Fibroblast of lung (primary cell): ENCODE measurements at regions not wholly inside any gene's neighbourhood (a gene's known extent, or its start where the extent isn't known, plus 50 kb on each side); places are given as distances from the start of the nearest gene placed in this dataset.

Source experiments
- DNase-seq, 2 donors: peaks; one replicate each; pipeline versions ENCODE4 v3.0.0 to v3.0.0-alpha.2; 2010; ENCODE audit warnings: low read depth in 2 of 2
- H2AFZ ChIP-seq: 2 replicates; pipeline ENCODE4 v1.5.1; 2012; ENCODE audit warnings: low read length, control low read depth, inconsistent platforms
- H3K27ac ChIP-seq: 2 replicates; pipeline ENCODE4 v1.5.1; 2011; ENCODE audit warnings: low read length, control low read depth; ENCODE audit not compliant: insufficient read depth
- H3K27me3 ChIP-seq: 2 replicates; pipeline ENCODE4 v1.5.1; 2011; ENCODE audit warnings: mild to moderate bottlenecking, low read length; ENCODE audit not compliant: control insufficient read depth, insufficient read depth
- H3K36me3 ChIP-seq: 2 replicates; pipeline ENCODE4 v1.5.1; 2011; ENCODE audit warnings: low read length; ENCODE audit not compliant: control insufficient read depth, insufficient read depth
- H3K4me1 ChIP-seq: 2 replicates; pipeline ENCODE4 v1.5.1; 2011; ENCODE audit warnings: low read length; ENCODE audit not compliant: control insufficient read depth, insufficient read depth; ENCODE audit errors: extremely low read depth
- H3K4me2 ChIP-seq: 2 replicates; pipeline ENCODE4 v1.5.1; 2011; ENCODE audit warnings: low read length, control low read depth; ENCODE audit not compliant: insufficient read depth; ENCODE audit errors: extremely low read depth
- H3K4me3 ChIP-seq, 4 experiments: fragments of 200-600 bp in 1 of 4; sonication (generic) in 1 of 4; replicated peaks in 1 of 4; 2 replicates each; pipeline ENCODE4 v1.5.1; 2011 to 2016; ENCODE audit warnings: low read length in 4 of 4, low read depth in 3 of 4, mild to moderate bottlenecking in 3 of 4, control low read depth in 2 of 4, inconsistent platforms in 1 of 4, mixed read lengths in 1 of 4; ENCODE audit not compliant: insufficient read depth in 1 of 4; ENCODE audit errors: control extremely low read depth in 1 of 4
- H3K79me2 ChIP-seq: 2 replicates; pipeline ENCODE4 v1.5.1; 2012; ENCODE audit warnings: mild to moderate bottlenecking, low read length, inconsistent platforms; ENCODE audit not compliant: control insufficient read depth, insufficient read depth
- H3K9ac ChIP-seq: 2 replicates; pipeline ENCODE4 v1.5.1; 2011; ENCODE audit warnings: mild to moderate bottlenecking, low read length, control low read depth; ENCODE audit not compliant: insufficient read depth
- H3K9me3 ChIP-seq: 2 replicates; pipeline ENCODE4 v1.5.1; 2012; ENCODE audit warnings: low read depth, low read length; ENCODE audit not compliant: control insufficient read depth, insufficient read depth
- H4K20me1 ChIP-seq: 2 replicates; pipeline ENCODE4 v1.5.1; 2011; ENCODE audit warnings: low read length; ENCODE audit not compliant: control insufficient read depth, insufficient read depth; ENCODE audit errors: extremely low read depth
- EZH2 ChIP-seq: IDR thresholded peaks from 2 replicates; pipeline ENCODE4 v1.5.1; 2012; ENCODE audit warnings: low read length, control low read depth, mild to moderate bottlenecking; ENCODE audit errors: missing control alignments
- TF ChIP-seq, protein P1 (sequence below), 2 donors: IDR thresholded peaks in 1 of 2; conservative IDR thresholded peaks in 1 of 2; 1 replicate in 1 of 2; 2 replicates in 1 of 2; pipeline ENCODE4 v1.5.1; 2011 to 2012; ENCODE audit warnings: low read length in 2 of 2, control low read depth in 1 of 2, inconsistent platforms in 1 of 2, low read depth in 1 of 2, mild to moderate bottlenecking in 1 of 2

DNA sequence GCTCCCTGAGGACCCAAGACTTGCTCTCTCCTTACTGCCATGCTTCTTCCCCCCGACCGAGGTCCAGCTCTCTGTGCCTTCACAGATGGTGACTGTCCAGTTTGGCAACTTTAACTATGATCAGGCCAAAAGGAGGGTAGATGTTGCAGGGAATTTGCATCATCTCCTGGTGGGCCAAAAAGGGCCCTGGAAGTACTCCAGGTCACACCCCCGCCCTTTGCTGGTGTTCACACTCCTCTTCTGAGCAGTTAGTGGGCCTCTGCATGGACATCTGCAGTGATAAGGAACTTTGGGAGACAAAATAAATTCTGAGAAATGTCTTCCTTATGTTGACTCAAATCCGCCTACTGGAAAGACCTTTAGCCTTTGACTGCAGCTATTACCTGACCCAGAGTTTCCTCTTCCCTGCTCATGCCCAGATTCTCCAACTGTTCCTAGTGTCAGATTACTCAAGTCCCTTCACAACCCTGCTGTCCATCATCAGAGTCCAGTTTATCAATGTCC, 234.4 kb downstream of the LOXHD1 start:
- no peak overlapping the region for H3K9ac ChIP-seq
- H3K36me3 ChIP-seq: no peaks in the 10 kb centered on the region
- no peaks in the 10 kb centered on the region for H3K4me1 ChIP-seq
- no peak overlapping the region for H3K4me2 ChIP-seq
- H3K4me3 ChIP-seq: no peak overlapping the region
- H4K20me1 ChIP-seq: no peaks in the 10 kb centered on the region
- TF ChIP-seq, protein P1, sequence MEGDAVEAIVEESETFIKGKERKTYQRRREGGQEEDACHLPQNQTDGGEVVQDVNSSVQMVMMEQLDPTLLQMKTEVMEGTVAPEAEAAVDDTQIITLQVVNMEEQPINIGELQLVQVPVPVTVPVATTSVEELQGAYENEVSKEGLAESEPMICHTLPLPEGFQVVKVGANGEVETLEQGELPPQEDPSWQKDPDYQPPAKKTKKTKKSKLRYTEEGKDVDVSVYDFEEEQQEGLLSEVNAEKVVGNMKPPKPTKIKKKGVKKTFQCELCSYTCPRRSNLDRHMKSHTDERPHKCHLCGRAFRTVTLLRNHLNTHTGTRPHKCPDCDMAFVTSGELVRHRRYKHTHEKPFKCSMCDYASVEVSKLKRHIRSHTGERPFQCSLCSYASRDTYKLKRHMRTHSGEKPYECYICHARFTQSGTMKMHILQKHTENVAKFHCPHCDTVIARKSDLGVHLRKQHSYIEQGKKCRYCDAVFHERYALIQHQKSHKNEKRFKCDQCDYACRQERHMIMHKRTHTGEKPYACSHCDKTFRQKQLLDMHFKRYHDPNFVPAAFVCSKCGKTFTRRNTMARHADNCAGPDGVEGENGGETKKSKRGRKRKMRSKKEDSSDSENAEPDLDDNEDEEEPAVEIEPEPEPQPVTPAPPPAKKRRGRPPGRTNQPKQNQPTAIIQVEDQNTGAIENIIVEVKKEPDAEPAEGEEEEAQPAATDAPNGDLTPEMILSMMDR (conservative IDR thresholded peaks at IDR 0.05 in 1 of 2, IDR thresholded peaks at IDR 0.05 in 1 of 2; ENCODE audit: low read depth in 1 of 2, low read length in 2 of 2): no peak
- no peak for TF ChIP-seq EZH2
- peak in 1 of 2 donors; percentile 25 for DNase-seq
- no peak overlapping the region for H2AFZ ChIP-seq
- no peaks in the 10 kb centered on the region for H3K79me2 ChIP-seq
- H3K27ac ChIP-seq: no peak overlapping the region
- no peaks in the 10 kb centered on the region for H3K9me3 ChIP-seq
- no peaks in the 10 kb centered on the region for H3K27me3 ChIP-seq

DNA sequence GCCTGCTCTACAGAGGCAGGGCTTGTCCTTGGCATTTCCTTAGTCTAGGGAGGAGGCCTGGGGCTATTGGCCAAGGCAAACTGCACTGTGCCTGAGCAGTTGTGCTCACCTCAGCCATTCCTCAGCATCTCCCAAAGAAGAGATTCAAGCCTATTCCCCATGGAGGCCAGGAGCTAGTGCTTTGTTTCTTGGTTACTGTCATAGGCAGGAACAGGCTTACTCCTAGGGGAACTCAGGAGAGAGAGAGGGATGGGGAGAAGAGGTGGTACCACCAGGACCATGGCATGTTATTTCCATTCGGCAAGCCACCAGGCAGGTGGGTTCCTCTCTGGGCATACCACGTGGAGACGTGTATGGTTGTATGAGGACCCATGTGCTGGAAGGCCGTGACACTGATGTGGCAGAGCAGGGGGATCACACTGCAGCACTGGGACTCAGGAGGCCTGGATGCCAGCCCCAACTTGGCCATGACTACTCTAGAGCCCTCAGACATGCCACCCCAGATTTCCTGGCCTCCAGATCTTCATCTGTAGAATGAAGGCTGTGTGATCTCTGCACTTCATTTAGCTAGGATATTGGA, 233.7 kb downstream of the LOXHD1 start:
- Histone ChIP-seq H3K9me3 (no peaks in the 10 kb centered on the region), H3K9ac (no peak overlapping the region), H3K4me2 (no peak overlapping the region), H2AFZ (no peak overlapping the region), H3K79me2 (no peaks in the 10 kb centered on the region), H3K4me3 (no peak overlapping the region), H3K4me1 (no peaks in the 10 kb centered on the region), H3K27me3 (no peaks in the 10 kb centered on the region), H4K20me1 (no peaks in the 10 kb centered on the region), H3K27ac (no peak overlapping the region), H3K36me3 (no peaks in the 10 kb centered on the region)
- no peak for DNase-seq
- TF ChIP-seq EZH2: no peak
- TF ChIP-seq, protein P1 (conservative IDR thresholded peaks at IDR 0.05 in 1 of 2, IDR thresholded peaks at IDR 0.05 in 1 of 2; ENCODE audit: low read depth in 1 of 2, low read length in 2 of 2): no peak

- Histone ChIP-seq H3K9me3 (no peaks in the 10 kb centered on the region), H3K79me2 (no peaks in the 10 kb centered on the region), H4K20me1 (no peaks in the 10 kb centered on the region), H3K4me2 (no peak overlapping the region), H3K9ac (no peak overlapping the region), H3K36me3 (no peaks in the 10 kb centered on the region), H3K4me3 (no peak overlapping the region), H3K4me1 (no peaks in the 10 kb centered on the region), H2AFZ (no peak overlapping the region), H3K27me3 (no peaks in the 10 kb centered on the region), H3K27ac (no peak overlapping the region)
- DNase-seq: no peak
- TF ChIP-seq EZH2: no peak
- TF ChIP-seq, protein P1 (conservative IDR thresholded peaks at IDR 0.05 in 1 of 2, IDR thresholded peaks at IDR 0.05 in 1 of 2; ENCODE audit: low read depth in 1 of 2, low read length in 2 of 2): no peak
Observed at GRCh38 chr18:46424898-46425297, 232.1 kb downstream of the LOXHD1 start.
